Tibial nerve (tissue), 4 donors: ENCODE measurements at regions not wholly inside any gene's neighbourhood (a gene's known extent, or its start where the extent isn't known, plus 50 kb on each side); places are given as distances from the start of the nearest gene placed in this dataset.
"Not testable (repeated sequence)": the region's sequence is repeated elsewhere in the genome, so short reads cannot be mapped to it uniquely, and the experiment has no call there.

Experiments used
- DNase-seq, 2 donors: peaks; one replicate each; pipeline ENCODE4 v3.0.0-alpha.2; 2019; ENCODE audit warnings: low spot score in 2 of 2
- H3K27ac ChIP-seq, 4 donors: fragments of 200-600 bp; sonication (generic) in 3 of 4; one replicate each; pipeline ENCODE4 v1.5.1; 2017 to 2019; ENCODE audit warnings: mild to moderate bottlenecking in 1 of 4
- H3K27me3 ChIP-seq, 2 donors: fragments of 200-600 bp; sonication (generic) in 1 of 2; one replicate each; pipeline versions ENCODE4 v1.5.1 to v1.6.0; 2017 to 2019
- H3K36me3 ChIP-seq, 3 donors: fragments of 200-600 bp; sonication (generic); one replicate each; pipeline ENCODE4 v1.5.1; 2018 to 2019
- H3K4me1 ChIP-seq, 4 donors: fragments of 200-600 bp; sonication (generic) in 3 of 4; one replicate each; pipeline ENCODE4 v1.5.1; 2017 to 2019
- H3K4me3 ChIP-seq, 4 donors: fragments of 200-600 bp; sonication (generic) in 3 of 4; one replicate each; pipeline ENCODE4 v1.5.1; 2017 to 2019; ENCODE audit warnings: mild to moderate bottlenecking in 1 of 4, moderate library complexity in 1 of 4
- H3K9me3 ChIP-seq, 4 donors: fragments of 200-600 bp; sonication (generic) in 3 of 4; one replicate each; pipeline ENCODE4 v1.5.1; 2017 to 2019
- CTCF ChIP-seq, 5 experiments: fragments of 200-600 bp in 3 of 5; fragments of 450-650 bp in 2 of 5; sonication (generic) in 3 of 5; IDR thresholded peaks; one replicate each; pipeline ENCODE4 v1.5.1; 2016 to 2019; ENCODE audit warnings: antibody characterized with exemption in 5 of 5, mild to moderate bottlenecking in 3 of 5, moderate library complexity in 2 of 5
- EP300 ChIP-seq, 2 donors: sonication (generic); formaldehyde crosslinking; IDR thresholded peaks; one replicate each; pipeline ENCODE4 v1.6.1; 2017; ENCODE audit warnings: antibody characterized with exemption in 2 of 2, mild to moderate bottlenecking in 1 of 2
- POLR2A ChIP-seq, 2 donors: fragments of 450-650 bp; IDR thresholded peaks; one replicate each; pipeline ENCODE4 v1.6.1; 2017; ENCODE audit warnings: antibody characterized with exemption in 2 of 2, mild to moderate bottlenecking in 2 of 2, moderate library complexity in 2 of 2
- WGBS, 2 donors: methylation state at CpG; one replicate each; pipeline ENCODE4 v1.1.5; 2018; 5-methylcytosine and 5-hydroxymethylcytosine counted together

DNA sequence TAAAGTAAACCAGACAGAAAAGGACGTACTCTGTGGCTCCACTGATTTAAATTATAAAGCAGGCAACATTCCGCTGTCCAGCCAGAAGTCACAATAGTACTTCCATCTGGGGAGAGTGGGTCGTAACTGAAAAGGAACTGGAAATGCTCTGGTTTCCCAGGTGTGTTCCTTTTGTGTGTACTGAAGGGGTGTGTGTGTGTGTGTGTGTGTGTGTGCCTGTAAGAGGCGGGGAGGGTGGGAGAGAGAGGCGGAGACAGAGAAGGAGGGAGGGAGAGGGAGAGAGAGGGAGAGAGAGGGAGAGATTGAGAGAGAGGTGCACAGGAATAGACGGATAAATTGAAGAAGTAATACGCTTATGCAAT lies 178.4 kb upstream of the ZNF184 start:
- Histone ChIP-seq H3K36me3 (no peaks in the 10 kb centered on the region), H3K4me3 (no peak overlapping the region), H3K27me3 (peaks cover 0 to 35% of the 10 kb centered on the region in 2 donors), H3K4me1 (no peaks in the 10 kb centered on the region), H3K9me3 (peaks cover 0 to 23% (median 0%) of the 10 kb centered on the region in 4 donors), H3K27ac (no peak overlapping the region)
- no peak for DNase-seq
- WGBS, 2 donors: 14 to 22% methylated on average over 7 of the region's 7 CpGs
- TF ChIP-seq POLR2A (IDR thresholded peaks at IDR 0.05) (no peak), EP300 (IDR thresholded peaks at IDR 0.05) (no peak), CTCF (IDR thresholded peaks at IDR 0.05) (no peak)

DNA sequence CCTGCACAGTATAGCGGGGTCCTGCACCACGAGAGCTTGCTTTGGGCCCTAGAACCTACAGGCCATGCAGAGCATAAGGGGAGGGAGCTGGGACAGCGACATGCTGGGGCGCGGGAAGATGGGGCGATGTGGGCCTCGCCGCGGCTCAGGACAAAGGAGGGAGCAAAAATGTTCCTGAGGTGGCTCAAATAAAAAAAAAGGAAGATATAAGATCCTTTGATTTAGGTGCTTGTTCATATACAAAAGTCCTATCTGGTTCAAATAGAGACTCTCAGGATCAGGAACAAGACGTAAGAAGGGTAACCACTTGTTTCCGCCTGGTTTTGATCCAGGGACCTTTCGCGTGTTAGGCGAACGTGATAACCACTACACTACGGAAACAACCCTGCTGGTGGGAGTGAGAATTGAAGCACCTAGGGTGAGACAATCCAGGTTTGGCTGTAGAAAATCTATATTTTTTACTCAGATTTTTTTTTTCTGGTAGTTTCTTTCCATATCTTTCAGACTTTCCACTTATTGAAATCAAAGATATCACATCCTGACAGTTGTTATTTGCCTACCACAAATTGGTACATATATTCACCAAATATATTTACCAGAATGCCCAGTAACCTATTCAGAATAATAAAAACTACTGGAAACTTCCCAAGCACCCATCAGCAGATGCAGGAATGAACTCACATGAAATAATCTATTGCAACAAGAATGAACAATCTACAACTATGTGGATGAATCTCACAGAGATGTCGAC lies 177.9 kb upstream of the ZNF184 start:
- Histone ChIP-seq H3K4me1 (no peaks in the 10 kb centered on the region), H3K27me3 (peaks cover 0 to 35% of the 10 kb centered on the region in 2 donors), H3K4me3 (no peak overlapping the region), H3K36me3 (no peaks in the 10 kb centered on the region), H3K9me3 (peaks cover 0 to 28% (median 0%) of the 10 kb centered on the region in 4 donors), H3K27ac (no peak overlapping the region)
- DNase-seq: no peak
- TF ChIP-seq EP300 (IDR thresholded peaks at IDR 0.05) (no peak), CTCF (IDR thresholded peaks at IDR 0.05) (peak in 1 of 5 experiments; percentile 4), POLR2A (IDR thresholded peaks at IDR 0.05) (no peak)
- WGBS, 2 donors: 6 to 7% methylated on average over 17 of the region's 17 CpGs

- no peak for TF ChIP-seq EP300 (IDR thresholded peaks at IDR 0.05)
- TF ChIP-seq POLR2A (IDR thresholded peaks at IDR 0.05): no peak
- TF ChIP-seq CTCF (IDR thresholded peaks at IDR 0.05): no peak
- WGBS, 2 donors: 63 to 67% methylated on average over 6 of the region's 6 CpGs
- Histone ChIP-seq H3K36me3 (no peaks in the 10 kb centered on the region), H3K4me3 (no peak overlapping the region), H3K4me1 (no peaks in the 10 kb centered on the region), H3K27me3 (no peaks in the 10 kb centered on the region), H3K27ac (no peak overlapping the region), H3K9me3 (peaks cover 0 to 10% (median 1%) of the 10 kb centered on the region in 4 donors)
- no peak for DNase-seq
Observed at GRCh38 chr6:27644528-27644927, 171.6 kb upstream of the ZNF184 start.

- 91 to 93% methylated on average over 12 of the region's 12 CpGs for WGBS, 2 donors
- no peak for DNase-seq
- Histone ChIP-seq H3K27ac (no peak overlapping the region), H3K4me1 (no peaks in the 10 kb centered on the region), H3K4me3 (no peak overlapping the region), H3K9me3 (peaks cover 0 to 10% (median 1%) of the 10 kb centered on the region in 4 donors), H3K36me3 (no peaks in the 10 kb centered on the region), H3K27me3 (no peaks in the 10 kb centered on the region)
- TF ChIP-seq CTCF (IDR thresholded peaks at IDR 0.05): no peak
Observed at GRCh38 chr6:27642744-27643456, 170.0 kb upstream of the ZNF184 start.

DNA sequence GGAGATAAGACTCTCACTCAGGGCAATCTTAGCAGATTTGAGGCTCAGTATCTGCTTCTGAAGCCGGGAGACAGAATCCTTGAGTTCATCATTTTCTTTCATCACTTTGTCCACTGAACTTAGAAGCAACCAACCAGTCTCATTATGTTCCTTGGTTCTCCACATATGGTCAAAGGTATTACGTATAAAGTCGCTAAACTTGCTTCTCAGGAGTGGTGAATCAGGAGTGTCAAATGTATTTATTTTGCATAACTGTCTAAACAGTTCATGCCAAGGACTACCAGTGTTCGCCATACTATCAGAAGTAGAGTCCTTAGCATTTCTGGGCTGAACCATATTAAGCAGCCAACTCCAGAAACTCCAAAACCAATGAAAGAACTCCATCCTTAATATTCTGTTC lies 163.0 kb upstream of the ZNF184 start:
- not testable (repeated sequence) for H3K27ac ChIP-seq, H3K4me3 ChIP-seq, H3K9me3 ChIP-seq, DNase-seq, H3K36me3 ChIP-seq, H3K4me1 ChIP-seq
- 89 to 90% methylated on average over 4 of the region's 4 CpGs for WGBS, 2 donors
- H3K27me3 ChIP-seq: peaks cover 0 to 10% of the 10 kb centered on the region in 2 donors

GRCh38 chr6:27633221-27633688 lies 160.3 kb upstream of the ZNF184 start:
- H3K27ac ChIP-seq, H3K36me3 ChIP-seq, DNase-seq, H3K9me3 ChIP-seq, H3K4me3 ChIP-seq: not testable (repeated sequence)
- WGBS, 2 donors: 55 to 77% methylated on average over 4 of the region's 4 CpGs
- H3K4me1 ChIP-seq: peaks cover 0 to 11% (median 0%) of the 10 kb centered on the region in 4 donors
- peaks cover 0 to 27% of the 10 kb centered on the region in 2 donors for H3K27me3 ChIP-seq
